Calu3 (cell line): ENCODE measurements at regions not wholly inside any gene's neighbourhood (a gene's known extent, or its start where the extent isn't known, plus 50 kb on each side); places are given as distances from the start of the nearest gene placed in this dataset.

ENCODE experiments used
- BruUV-seq: library from RNA; stranded (reverse); fragments of 400-500 nt; replicated peaks from 2 replicates; lab custom pipeline; 2021; lab: Mats Ljungman, UMichigan
- CTCF ChIA-PET: fragments of 300-600 bp; sonication (Branson Sonifier 250); formaldehyde crosslinking; loops from one replicate; lab custom pipeline; 2022; ENCODE audit warnings: antibody characterized with exemption; lab: Charles Lee
- DNase-seq: peaks from one replicate; pipeline ENCODE4 v3.0.0; 2022
- H3K27ac Mint-ChIP-seq: one replicate; pipeline ENCODE4 v1.8.0; 2022; ENCODE audit warnings: mixed read lengths; ENCODE audit not compliant: unreplicated experiment
- H3K27me3 Mint-ChIP-seq: one replicate; pipeline ENCODE4 v1.8.0; 2022; ENCODE audit warnings: mixed read lengths; ENCODE audit not compliant: unreplicated experiment
- H3K36me3 Mint-ChIP-seq: one replicate; pipeline ENCODE4 v1.8.0; 2022; ENCODE audit warnings: mild to moderate bottlenecking, moderate library complexity, mixed read lengths; ENCODE audit not compliant: insufficient read depth, unreplicated experiment
- H3K4me1 Mint-ChIP-seq: one replicate; pipeline ENCODE4 v1.8.0; 2022; ENCODE audit warnings: mild to moderate bottlenecking, low read depth, mixed read lengths; ENCODE audit not compliant: unreplicated experiment
- H3K4me3 Mint-ChIP-seq: one replicate; pipeline ENCODE4 v1.8.0; 2022; ENCODE audit warnings: mild to moderate bottlenecking, low read depth, moderate library complexity, mixed read lengths; ENCODE audit not compliant: unreplicated experiment
- H3K9me3 Mint-ChIP-seq: one replicate; pipeline ENCODE4 v1.8.0; 2022; ENCODE audit warnings: low read depth, mixed read lengths; ENCODE audit not compliant: unreplicated experiment
- CTCF ChIP-seq: fragments of 200-600 bp; IDR thresholded peaks from one replicate; pipeline ENCODE4 v1.8.0; 2022; ENCODE audit warnings: antibody characterized with exemption; ENCODE audit not compliant: unreplicated experiment
- intact Hi-C: fragments of 100-400 bp; cut with micrococcal nuclease; formaldehyde crosslinking; loops from one replicate; pipeline ENCODE4 v1.10.0; 2022; ENCODE audit not compliant: unreplicated experiment

GRCh38 chr4:11895766-11896165 is 467.1 kb upstream of the HS3ST1 start:
- intact Hi-C loops: no loop called here
- H3K4me3 Mint-ChIP-seq: no peak overlapping the region
- no peaks in the 10 kb centered on the region for H3K36me3 Mint-ChIP-seq
- H3K9me3 Mint-ChIP-seq: peaks cover 4% of the 10 kb centered on the region
- TF ChIP-seq CTCF: no peak
- no peaks in the 10 kb centered on the region for H3K27me3 Mint-ChIP-seq
- no peak overlapping the region for H3K27ac Mint-ChIP-seq
- CTCF ChIA-PET: no interaction called here
- no peak for DNase-seq
- BruUV-seq: no TSS peak
- H3K4me1 Mint-ChIP-seq: peaks cover 13% of the 10 kb centered on the region

GRCh38 chr4:11894977-11895376 is 466.3 kb upstream of the HS3ST1 start:
- Mint-ChIP-seq H3K4me1 (peaks cover 13% of the 10 kb centered on the region), H3K36me3 (no peaks in the 10 kb centered on the region), H3K27ac (no peak overlapping the region), H3K27me3 (no peaks in the 10 kb centered on the region), H3K4me3 (no peak overlapping the region), H3K9me3 (peaks cover 4% of the 10 kb centered on the region)
- intact Hi-C loops: no loop called here
- BruUV-seq: no TSS peak
- no peak for DNase-seq
- no peak for TF ChIP-seq CTCF
- CTCF ChIA-PET: no interaction called here

GRCh38 chr4:11894221-11894620 is 465.5 kb upstream of the HS3ST1 start:
- intact Hi-C loops: no loop called here
- BruUV-seq: no TSS peak
- H3K9me3 Mint-ChIP-seq: peaks cover 4% of the 10 kb centered on the region
- H3K4me1 Mint-ChIP-seq: peaks cover 10% of the 10 kb centered on the region
- DNase-seq: no peak
- H3K4me3 Mint-ChIP-seq: no peak overlapping the region
- H3K27me3 Mint-ChIP-seq: no peaks in the 10 kb centered on the region
- no peak overlapping the region for H3K27ac Mint-ChIP-seq
- TF ChIP-seq CTCF: no peak
- H3K36me3 Mint-ChIP-seq: no peaks in the 10 kb centered on the region
- CTCF ChIA-PET: no interaction called here

- intact Hi-C loops: no loop called here
- Mint-ChIP-seq H3K4me1 (no peaks in the 10 kb centered on the region), H3K27ac (no peak overlapping the region), H3K9me3 (peaks cover 3% of the 10 kb centered on the region), H3K27me3 (no peaks in the 10 kb centered on the region), H3K36me3 (no peaks in the 10 kb centered on the region), H3K4me3 (no peak overlapping the region)
- CTCF ChIA-PET: no interaction called here
- DNase-seq: no peak
- TF ChIP-seq CTCF: no peak
- BruUV-seq: no TSS peak
Measured at GRCh38 chr4:11889099-11889498, 460.4 kb upstream of the HS3ST1 start.
